OCI-LY1 (cell line): ENCODE measurements at regions not wholly inside any gene's neighbourhood (a gene's known extent, or its start where the extent isn't known, plus 50 kb on each side); places are given as distances from the start of the nearest gene placed in this dataset.

ENCODE experiments used
- CTCF ChIP-seq: fragments of 200-600 bp; sonication (generic), shearing (Covaris generic); IDR thresholded peaks from 2 replicates; pipeline ENCODE4 v1.5.1; 2017; ENCODE audit warnings: mild to moderate bottlenecking, antibody characterized with exemption, low read length, moderate library complexity, mixed read lengths
- EZH2 ChIP-seq: fragments of 200-600 bp; sonication (generic), shearing (Covaris generic); IDR thresholded peaks from 2 replicates; pipeline ENCODE4 v1.8.0; 2017; ENCODE audit warnings: borderline replicate concordance, mixed run types, mild to moderate bottlenecking, antibody characterized with exemption, low read length, moderate library complexity, mixed read lengths

DNA sequence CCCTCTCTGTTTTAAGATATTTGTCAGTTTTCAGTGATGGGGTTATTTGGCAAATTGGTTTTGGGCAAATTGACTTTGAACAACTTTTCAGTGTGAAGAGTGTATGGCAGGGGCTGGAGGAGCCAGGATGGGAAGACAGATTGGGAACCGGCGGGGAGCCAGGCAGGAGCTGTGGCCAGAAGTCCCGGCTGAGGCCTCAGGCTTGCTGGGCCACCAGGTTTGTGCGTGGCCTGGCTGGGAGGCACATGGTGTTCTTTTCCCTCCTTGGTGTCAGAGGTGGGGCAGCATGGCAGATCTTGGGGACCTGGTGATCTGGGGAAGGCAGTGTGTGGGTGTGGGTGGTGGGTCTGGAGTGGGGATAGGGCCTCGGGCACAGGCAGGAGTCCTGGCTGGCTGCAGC is 61.1 kb downstream of the SLC25A47 start:
- TF ChIP-seq CTCF (no peak), EZH2 (no peak)
